ENCODE measurements at regions not wholly inside any gene's neighbourhood (a gene's known extent, or its start where the extent isn't known, plus 50 kb on each side); places are given as distances from the start of the nearest gene placed in this dataset.
"Not testable (repeated sequence)": the region's sequence is repeated elsewhere in the genome, so short reads cannot be mapped to it uniquely, and the experiment has no call there.

DNA sequence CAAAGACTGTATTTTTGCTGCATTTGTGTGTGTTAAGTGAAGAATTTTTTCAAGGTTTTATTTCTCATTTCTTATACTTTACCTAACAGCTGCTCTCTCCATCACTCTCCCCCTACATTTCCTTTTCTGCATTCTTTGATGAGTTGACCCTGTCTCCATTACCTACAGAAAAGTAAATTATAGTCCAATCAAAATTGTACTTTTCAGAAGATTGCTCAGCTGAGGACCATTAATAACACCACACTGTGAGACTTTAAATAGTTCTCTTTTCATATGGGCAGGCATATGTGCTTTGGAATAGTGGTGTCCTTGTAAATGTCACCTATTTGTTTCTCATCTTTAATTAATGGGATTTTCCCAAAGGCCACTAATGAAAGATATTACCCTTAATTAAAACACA lies 234.7 kb upstream of the GPR149 start:
- no peak for DNase-seq (ENCODE audit: low spot score)

DNA sequence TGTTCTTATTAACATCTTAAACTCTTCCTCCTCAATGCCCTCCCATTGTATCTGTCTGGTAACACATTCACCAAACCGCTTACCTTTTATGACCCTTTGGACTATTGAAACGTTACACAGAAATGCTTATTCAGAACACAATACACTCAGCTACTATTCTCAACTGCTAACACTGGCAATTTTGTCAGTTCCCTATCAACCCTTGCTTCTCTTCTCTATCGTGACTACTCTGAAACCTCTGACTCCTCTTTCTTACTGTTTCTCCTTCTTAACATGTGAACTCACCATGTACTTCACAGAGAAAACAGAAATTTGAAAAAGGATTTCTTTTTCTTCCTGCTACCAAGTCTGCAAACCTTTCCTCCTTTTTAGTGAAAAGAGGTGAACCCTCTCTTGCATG lies 232.9 kb upstream of the GPR149 start:
- DNase-seq (ENCODE audit: low spot score) = no peak

DNA sequence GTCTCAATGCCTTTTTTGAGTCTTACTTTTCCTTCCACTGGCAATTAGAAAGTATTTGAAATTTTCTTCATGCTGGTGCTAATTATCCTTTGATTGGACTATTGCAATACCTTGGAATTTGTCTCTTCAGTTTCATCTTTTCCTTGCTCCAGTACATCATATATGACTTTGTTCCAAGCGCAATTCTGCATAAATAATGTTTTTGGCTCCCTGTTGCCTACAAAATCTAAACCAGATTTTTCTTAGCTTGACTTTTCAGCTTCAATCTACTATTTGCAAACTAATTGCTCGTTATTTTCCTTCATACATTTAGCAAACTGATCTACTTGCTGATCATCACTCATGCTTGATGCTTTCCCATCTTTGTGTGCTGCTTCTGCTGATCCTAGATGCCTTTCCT lies 230.8 kb upstream of the GPR149 start:
- DNase-seq (ENCODE audit: low spot score) = no peak

DNA sequence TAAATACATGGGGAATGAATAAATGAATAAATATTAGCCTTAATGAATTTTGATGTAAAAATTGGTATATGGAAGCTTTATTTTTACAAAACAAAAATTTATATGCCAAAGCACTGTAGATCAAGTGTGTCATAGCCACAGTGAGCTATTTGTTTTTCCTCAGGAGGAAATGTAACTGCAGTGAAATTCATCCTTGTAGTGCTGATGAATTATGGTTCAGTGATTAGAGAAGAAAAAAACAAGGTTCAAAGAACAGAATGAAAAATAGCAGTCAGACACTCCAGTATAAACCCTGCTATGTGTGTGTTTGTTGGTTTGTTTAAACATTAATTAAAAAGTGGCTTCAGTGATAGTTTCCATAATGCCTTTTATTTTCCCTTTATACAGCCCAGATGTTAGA lies 228.0 kb upstream of the GPR149 start:
- no peak for DNase-seq (ENCODE audit: low spot score)

DNA sequence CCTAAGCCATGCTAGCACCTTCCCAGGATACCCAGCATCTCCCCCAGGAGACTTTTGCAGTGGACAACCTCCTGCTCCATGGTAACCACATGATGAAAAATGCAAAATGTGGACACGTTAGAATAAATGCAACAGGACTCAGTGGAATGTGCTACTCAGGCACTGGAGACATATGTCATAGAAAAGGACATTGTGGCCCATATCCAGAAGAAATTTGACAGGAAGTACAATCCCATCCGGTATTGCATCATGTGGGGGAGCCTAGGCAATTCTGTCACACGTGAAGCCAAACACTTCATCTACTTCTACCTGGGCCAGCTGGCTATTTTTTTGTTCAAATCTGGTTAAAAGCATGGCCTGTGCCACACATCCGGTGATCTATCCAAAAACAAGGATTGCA lies 227.2 kb upstream of the GPR149 start:
- no peak for DNase-seq (ENCODE audit: low spot score)

DNA sequence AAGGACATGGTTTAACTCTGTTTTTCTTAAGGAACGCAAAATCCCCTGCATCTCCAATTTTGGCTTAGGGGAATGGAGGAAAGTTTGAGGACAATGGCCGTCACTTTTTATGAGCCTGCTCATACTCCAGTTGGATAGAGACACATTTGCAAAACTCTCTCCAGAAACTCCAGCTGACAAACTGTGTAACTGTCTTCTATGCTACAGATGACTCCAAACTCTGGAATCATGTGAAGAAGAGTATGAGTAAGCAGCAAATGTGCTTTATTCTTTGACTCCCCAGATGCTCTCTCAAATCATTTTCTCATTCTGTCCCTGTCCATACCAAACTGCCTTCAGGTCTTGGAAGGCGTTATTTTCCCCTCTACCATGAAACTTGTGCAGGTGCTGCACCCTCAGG lies 226.5 kb upstream of the GPR149 start:
- DNase-seq (ENCODE audit: low spot score) = no peak

DNA sequence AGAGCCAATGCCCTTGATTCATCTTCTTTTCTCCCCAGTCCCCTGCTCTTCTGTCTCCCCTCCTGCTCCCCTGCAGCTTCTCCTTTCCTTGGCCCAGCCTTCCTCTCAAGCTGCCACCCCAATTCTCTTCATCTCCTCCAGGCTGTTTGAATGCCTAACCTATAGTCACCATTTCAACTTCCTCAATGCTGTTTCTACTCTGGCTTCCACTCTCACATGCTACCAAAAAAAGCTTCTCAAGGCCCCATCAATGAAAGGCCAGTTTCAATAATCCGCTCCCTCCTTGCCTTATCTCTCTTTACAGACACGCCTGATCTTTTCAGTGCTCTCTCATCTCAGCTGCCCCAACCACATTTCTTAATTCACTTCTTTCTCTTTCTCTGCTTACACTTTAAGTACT lies 212.2 kb upstream of the GPR149 start:
- no peak for DNase-seq (ENCODE audit: low spot score)

DNA sequence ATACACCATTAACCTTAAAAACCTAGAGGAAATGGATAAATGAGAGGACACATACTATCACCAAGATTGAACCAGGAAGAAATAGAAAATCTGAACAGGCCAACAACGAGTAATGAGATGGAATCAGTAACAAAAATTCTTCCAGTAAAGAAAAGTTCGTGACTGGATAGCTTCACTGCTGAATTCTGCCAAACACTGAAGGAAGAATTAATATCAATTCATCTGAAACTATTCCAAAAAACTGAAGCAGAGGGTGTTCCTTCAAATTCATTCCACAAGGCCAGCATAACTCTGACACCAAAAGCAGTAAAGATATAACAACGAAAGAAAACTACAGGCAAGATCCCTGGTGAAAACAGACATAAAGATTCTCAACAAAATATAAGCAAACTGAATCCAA lies 195.8 kb upstream of the GPR149 start:
- DNase-seq (ENCODE audit: low spot score) = no peak

DNA sequence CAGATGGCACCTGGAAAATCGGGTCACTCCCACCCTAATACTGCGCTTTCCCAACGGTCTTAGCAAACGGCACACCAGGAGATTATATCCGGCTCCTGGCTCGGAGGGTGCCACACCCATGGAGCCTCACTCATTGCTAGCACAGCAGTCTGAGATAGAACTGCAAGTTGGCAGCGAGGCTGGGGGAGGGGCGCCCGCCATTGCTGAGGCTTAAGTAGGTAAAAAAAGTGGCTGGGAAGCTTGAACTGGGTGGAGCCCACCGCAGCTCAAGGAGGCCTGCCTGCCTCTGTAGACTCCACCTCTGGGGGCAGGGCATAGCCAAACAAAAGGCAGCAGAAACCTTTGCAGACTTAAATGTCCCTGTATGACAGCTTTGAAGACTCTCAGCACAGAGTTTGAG lies 189.6 kb upstream of the GPR149 start:
- DNase-seq (ENCODE audit: low spot score) = not testable (repeated sequence)

DNA sequence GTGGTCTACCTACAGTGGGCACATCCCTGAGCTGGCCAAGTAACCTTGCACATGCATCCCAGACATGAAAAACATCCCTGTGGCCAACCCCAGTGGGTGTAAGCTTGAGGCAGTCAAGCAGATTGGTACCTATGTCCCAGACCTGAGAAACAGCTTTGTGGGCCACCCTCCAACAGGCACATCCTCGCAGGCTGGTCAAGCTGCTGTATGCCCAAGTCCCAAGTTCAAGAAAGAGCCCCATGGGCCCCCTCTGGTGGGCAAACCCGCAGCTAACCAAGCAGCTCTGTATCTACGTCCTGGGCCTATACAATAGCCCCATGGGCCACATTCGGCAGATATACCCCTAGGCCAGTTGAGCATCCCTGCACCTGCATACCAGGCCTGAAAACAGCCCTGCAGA lies 186.3 kb upstream of the GPR149 start:
- DNase-seq (ENCODE audit: low spot score) = no peak

DNA sequence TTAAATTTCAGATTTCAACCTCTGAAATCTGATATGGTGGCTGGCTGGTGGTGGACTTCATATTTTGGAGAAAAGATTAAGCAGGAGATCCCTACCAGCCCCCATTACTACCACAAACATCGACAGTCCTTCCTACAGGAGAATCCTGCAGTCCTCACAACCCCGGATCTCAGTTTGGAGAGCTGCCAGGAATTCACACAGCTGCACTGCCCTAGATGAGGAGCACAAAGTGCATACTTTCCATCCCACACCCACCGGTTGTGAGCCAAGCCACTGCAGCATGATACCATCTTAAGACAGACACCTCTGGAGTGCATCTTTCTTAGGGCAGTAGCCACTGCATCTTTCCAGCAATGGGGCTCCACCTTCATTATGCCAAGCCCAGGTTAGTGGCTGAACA lies 185.5 kb upstream of the GPR149 start:
- no peak for DNase-seq (ENCODE audit: low spot score)

DNA sequence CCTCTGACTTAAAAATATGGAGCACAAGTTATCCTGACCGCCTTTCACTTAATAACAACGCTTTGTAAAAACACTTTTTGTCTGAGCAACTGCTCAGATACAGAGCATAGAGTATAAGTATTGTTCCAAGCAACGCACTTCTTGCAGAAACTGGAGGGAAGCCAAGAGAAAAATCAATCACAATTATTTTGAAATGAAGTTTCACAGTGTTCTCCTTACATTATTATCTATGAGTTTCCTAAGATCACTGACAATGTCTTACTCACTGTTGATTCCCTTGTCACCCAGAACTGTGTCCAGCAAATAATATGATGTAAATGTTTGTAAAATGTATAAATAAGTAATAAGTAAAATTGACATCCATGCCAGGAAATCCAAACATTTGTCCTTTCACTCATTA lies 184.6 kb upstream of the GPR149 start:
- DNase-seq (ENCODE audit: low spot score) = no peak

DNA sequence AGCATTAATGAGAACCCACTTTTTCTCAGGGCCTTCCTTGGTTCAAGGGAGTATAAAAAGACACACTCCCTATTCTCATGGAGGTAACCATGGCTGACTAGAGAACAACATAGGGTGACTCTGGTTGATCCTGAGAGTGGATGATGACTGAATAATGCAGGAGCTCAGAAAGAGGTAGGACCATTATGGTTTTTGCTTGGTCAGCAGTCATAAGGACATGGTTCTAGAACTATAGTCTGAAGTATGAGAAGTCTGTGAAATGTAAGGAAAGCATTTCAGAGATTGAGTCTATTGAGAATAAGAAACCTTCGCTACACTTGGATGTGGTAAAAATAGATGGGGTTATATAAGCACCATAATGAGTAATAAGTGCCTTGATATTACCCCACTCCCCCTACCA lies 184.1 kb upstream of the GPR149 start:
- DNase-seq (ENCODE audit: low spot score) = no peak

DNA sequence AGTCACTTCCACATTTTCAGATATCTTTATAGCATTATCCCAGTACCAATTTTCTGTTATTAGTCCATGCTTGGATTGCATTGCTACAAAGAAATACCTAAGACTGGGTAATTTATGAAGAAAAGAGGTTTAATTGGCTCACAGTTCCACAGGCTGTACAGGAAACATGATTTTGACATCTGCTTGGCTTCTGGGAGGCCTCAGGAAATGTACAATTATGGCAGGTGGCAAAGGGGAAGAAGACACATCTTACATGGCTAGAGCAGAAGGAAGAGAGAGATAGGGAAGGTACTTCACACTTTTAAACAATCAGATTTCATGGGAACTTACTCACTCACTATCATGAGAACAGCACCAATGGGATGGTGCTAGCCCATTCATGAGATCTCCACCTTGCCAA lies 172.3 kb upstream of the GPR149 start:
- DNase-seq (ENCODE audit: low spot score) = no peak

DNA sequence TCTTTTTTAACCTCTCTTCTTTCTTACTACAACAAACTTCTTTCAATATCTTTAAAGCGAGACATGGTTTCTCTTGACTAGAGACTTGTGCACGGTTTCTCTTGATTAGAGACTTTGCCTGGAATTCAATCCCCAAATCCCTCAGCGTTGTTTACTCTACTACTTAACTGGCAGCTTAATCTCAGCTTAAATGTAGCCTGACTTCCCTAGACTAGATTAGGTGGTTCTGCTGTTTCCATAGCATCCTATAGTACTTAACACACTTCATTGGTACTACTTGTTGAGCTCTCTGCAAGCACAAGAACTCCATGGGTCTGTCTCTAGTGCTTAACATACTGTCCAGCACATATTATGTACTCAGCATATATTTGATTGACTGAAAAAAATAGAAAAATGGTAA lies 168.2 kb upstream of the GPR149 start:
- DNase-seq (ENCODE audit: low spot score) = no peak

DNA sequence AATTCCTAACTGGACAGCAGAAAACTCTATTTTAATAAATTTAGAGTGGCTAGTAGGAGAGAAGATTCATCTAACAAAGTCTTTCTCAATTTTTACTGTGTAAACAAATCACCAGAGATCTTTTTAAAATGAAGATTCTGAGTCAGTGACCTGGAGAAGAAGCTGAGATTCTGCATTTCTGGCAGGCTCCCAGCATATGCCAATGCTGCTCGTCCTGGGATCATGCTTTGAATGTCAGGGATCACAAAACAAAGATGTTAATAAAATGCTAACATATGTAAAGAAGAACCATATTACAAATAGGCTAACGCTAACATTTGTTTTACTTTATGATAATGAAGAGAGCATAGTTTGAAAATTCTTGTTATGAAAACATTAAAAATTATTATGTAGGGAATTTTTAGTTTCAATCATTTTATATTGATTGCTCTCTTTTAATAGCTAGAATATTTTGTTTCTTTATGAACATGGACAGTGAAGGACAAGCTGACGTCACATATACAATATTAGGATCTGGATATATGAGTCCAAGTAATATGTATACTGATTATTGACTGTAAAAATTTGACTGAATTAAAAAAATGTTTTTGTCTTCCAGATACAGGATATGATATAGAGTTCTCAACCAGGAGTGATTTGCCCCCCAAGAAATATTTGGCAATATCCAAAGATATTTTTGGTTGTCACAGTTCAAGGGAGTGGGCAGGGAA lies 160.8 kb upstream of the GPR149 start:
- DNase-seq (ENCODE audit: low spot score) = no peak

DNA sequence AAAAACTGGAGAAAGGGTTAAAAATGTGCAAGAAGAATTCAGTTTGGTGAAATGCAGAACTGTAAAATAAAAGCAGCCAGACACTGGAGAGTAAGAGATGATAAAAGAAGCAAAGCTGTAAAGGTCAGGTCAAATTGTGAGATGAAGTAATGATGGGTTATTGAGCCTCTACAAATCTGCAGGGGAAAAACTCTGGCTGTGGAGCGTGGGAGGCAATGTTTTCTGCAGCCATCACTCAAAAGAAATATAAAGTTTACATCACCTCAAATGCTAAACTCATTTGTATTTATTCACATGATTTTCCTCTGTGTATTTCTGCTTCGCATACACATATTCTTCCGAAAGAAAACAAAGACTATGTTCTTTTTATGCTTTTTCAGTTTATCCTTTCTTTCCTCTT lies 158.8 kb upstream of the GPR149 start:
- DNase-seq (ENCODE audit: low spot score) = no peak

DNA sequence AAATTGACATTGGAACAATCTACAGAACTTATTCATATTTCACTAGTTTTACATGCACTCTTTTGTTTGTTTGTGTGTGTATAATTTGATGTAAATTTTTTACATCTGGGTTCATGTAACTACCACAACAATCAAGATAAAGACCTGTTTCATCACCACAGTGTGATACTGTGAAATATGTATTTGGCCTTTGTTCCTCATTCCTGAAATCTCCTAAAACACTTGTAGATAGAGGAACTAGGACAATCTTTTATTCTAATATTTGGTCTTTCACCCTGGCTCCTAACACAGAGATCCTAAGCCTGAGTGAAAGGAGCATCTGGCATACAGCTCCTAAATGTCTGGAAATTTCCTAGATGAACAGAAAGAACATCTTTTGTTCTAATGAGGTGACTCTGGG lies 155.0 kb upstream of the GPR149 start:
- no peak for DNase-seq (ENCODE audit: low spot score)

DNA sequence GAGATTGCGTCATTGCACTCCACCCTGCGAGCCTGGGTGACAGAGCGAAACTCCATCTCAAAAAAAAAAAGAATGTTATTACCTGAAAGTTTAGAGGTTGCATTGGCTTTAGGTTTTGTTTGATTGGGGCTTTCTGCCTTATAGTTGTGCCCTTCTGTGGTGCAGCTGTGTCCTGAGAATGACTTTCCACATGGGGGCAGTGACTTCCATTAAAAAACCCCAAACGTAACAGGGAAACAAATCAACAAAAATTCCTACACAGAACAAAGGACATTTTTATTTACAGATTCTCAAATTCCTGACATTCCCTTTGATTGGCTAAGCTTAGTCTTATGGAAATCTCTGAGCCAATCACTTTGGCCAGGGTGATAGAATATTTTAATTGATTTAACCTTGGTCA lies 154.1 kb upstream of the GPR149 start:
- no peak for DNase-seq (ENCODE audit: low spot score)

DNA sequence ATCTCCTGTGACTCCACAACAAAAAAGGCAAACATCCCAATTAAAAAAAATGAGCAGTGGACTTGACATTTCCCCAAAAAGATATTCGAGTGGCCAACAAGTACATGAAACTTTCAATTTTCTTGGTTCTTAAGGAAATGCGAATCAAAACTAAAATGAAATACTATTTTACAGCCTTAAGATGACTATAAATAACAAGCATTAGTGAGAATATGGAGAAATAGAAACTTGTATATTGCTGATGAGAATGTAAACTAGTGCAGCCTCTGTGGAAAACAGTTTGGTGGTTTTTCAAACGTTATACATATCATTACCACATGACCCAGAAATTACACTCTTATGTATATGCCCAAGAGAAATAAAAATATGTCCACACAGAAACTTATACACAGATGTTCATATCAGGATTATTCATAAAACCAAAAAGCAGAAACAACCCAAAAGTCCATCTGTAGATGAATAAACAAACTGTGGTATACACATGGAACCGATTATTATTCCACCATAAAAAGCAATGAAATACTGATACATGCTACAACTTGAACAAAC lies 153.2 kb upstream of the GPR149 start:
- DNase-seq (ENCODE audit: low spot score) = no peak

DNA sequence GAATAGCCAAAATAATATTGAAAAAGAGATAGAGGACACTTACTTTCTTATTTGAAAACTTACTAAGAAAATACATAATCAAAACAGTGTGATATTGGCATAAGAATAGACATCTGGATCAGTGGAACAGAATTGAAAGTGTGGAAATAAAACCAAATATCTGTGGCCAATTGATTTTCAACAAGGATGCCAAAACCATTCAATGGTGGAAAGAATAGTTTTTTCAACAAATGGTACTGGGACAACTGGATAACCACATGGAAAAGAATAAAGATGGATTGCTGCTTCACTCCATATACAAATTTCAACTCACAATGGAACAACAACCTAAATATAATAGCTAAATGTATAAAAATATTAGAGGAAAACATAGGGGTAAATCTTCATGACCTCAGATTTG lies 152.5 kb upstream of the GPR149 start:
- no peak for DNase-seq (ENCODE audit: low spot score)

DNA sequence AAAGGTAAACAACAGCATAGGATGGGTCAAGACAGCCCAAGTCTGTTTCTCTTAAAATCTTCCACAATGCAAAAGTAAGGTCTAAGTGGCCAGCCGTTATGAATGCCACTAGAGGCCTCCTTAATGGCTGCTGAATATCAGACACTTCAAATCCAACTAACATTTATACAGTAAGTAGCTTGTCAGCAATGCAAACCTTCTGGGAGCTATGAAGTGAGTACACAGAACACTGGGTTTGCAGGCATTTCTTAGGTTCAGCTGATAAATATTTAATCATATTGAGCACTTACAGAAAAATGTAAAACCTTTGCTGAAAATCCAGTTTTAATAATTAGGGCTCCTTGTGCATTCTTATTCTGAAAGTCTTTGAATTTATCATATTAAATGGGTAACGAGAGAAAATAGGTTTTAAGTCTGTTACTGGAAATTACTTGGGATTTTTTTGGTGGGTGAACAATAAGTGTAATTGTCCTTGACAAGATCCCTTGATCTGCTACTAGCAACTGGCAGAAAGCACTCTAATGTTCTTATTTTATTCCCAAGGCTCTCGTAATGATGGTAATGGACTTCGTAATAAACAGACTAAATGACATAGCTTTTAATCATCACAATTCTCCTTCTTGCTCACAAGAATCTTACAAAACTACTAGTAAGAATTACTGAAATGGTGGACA lies 141.7 kb upstream of the GPR149 start:
- no peak for DNase-seq (ENCODE audit: low spot score)

DNA sequence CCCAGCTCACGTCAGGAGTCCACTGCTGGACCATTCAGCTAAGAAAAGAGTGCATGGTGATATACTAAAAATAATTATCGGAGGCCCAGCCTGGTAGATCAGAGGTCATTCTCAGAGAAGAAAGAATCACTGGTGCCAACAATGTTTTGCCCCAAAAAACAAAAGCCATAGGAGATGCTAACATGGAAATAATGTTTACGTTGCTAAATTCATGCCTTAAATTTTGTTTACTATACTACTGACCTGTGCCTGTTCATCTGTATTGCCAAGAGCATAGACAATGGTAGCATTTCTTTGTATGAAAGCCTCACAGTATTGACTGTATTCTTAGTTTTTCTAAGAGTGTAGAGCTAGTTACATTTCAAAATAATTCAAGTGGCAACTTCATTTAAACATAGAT lies 138.1 kb upstream of the GPR149 start:
- no peak for DNase-seq (ENCODE audit: low spot score)

DNA sequence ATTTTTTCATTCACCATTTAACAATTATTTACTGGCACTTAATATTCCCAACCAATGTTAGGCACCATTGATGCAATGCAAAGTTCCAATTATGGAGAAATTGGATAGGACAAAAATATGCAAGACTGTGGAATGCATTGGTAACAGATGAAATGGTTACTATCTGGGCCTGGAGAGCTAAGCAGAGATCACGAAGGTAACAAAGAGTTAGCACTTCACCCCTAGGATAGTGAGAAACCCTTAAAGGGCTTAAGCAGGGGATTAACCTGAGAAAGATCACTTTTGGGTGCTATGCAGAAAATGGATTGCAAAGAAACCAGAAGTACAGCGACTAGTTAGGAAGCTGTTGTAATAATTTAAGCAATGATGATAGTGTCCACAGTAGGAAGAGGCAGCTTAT lies 129.6 kb upstream of the GPR149 start:
- no peak for DNase-seq (ENCODE audit: low spot score)

Measured in germinal center (tissue), 1 donor.